GM18519 (cell line): ENCODE measurements at regions not wholly inside any gene's neighbourhood (a gene's known extent, or its start where the extent isn't known, plus 50 kb on each side); places are given as distances from the start of the nearest gene placed in this dataset.

Source experiments
- ATAC-seq: cut with Tn5 transposase; IDR thresholded peaks from one replicate; pipeline ENCODE4 v1.9.1; 2021; ENCODE audit warnings: mild to moderate bottlenecking, moderate library complexity; ENCODE audit not compliant: unreplicated experiment, low FRiP score

- no peak for ATAC-seq
Measured at GRCh38 chr4:96295143-96295741, 455.3 kb downstream of the PDHA2 start.

- ATAC-seq = no peak
Measured at GRCh38 chr4:96301715-96302114, 461.8 kb downstream of the PDHA2 start.

GRCh38 chr4:96305030-96305429 lies 465.1 kb downstream of the PDHA2 start:
- ATAC-seq = no peak

GRCh38 chr4:96312046-96312685 lies 472.3 kb downstream of the PDHA2 start:
- ATAC-seq = no peak

GRCh38 chr4:96315815-96316214 lies 475.9 kb downstream of the PDHA2 start:
- no peak for ATAC-seq

- no peak for ATAC-seq
Measured at GRCh38 chr4:96316776-96317175, 476.9 kb downstream of the PDHA2 start.

- no peak for ATAC-seq
Measured at GRCh38 chr4:96317891-96318290, 478.0 kb downstream of the PDHA2 start.

GRCh38 chr4:96326846-96327245 lies 487.0 kb downstream of the PDHA2 start:
- ATAC-seq = no peak

GRCh38 chr4:96342196-96342595 lies 502.3 kb downstream of the PDHA2 start:
- ATAC-seq = no peak

- ATAC-seq = no peak
Measured at GRCh38 chr4:96342790-96343455, 503.0 kb downstream of the PDHA2 start.

- no peak for ATAC-seq
Measured at GRCh38 chr4:96343836-96344235, 503.9 kb downstream of the PDHA2 start.

- no peak for ATAC-seq
Measured at GRCh38 chr4:96347582-96347981, 507.7 kb downstream of the PDHA2 start.

- no peak for ATAC-seq
Measured at GRCh38 chr4:96352051-96352517, 512.2 kb downstream of the PDHA2 start.

- no peak for ATAC-seq
Measured at GRCh38 chr4:96354036-96354712, 514.3 kb downstream of the PDHA2 start.

GRCh38 chr4:96355414-96355813 lies 515.5 kb downstream of the PDHA2 start:
- ATAC-seq = no peak

GRCh38 chr4:96356591-96357370 lies 516.9 kb downstream of the PDHA2 start:
- no peak for ATAC-seq

GRCh38 chr4:96366632-96367031 lies 526.7 kb downstream of the PDHA2 start:
- ATAC-seq = no peak

- ATAC-seq = no peak
Measured at GRCh38 chr4:96375367-96375766, 535.5 kb downstream of the PDHA2 start.

GRCh38 chr4:96379524-96379923 lies 539.6 kb downstream of the PDHA2 start:
- ATAC-seq = no peak

GRCh38 chr4:96380106-96380505 lies 540.2 kb downstream of the PDHA2 start:
- no peak for ATAC-seq

GRCh38 chr4:96383349-96383748 lies 543.5 kb downstream of the PDHA2 start:
- no peak for ATAC-seq
